GM12873 (cell line): ENCODE measurements at regions not wholly inside any gene's neighbourhood (a gene's known extent, or its start where the extent isn't known, plus 50 kb on each side); places are given as distances from the start of the nearest gene placed in this dataset.

Source experiments
- CTCF ChIP-seq: IDR thresholded peaks from 2 replicates; pipeline ENCODE4 v1.5.1; 2012; ENCODE audit warnings: low read depth, mild to moderate bottlenecking, moderate library complexity, low read length, control low read depth; ENCODE audit not compliant: insufficient read depth; ENCODE audit errors: missing control alignments

- TF ChIP-seq CTCF: no peak
Observed at GRCh38 chr14:76695263-76695920, 65.9 kb upstream of the VASH1 start.

GRCh38 chr14:76696361-76696760 is 64.9 kb upstream of the VASH1 start:
- no peak for TF ChIP-seq CTCF

- TF ChIP-seq CTCF: no peak
Observed at GRCh38 chr14:76696791-76697190, 64.5 kb upstream of the VASH1 start.

GRCh38 chr14:76697246-76697905 is 63.9 kb upstream of the VASH1 start:
- TF ChIP-seq CTCF: no peak

GRCh38 chr14:76698191-76698590 is 63.1 kb upstream of the VASH1 start:
- TF ChIP-seq CTCF: no peak

- no peak for TF ChIP-seq CTCF
Observed at GRCh38 chr14:76698631-76699030, 62.6 kb upstream of the VASH1 start.

- no peak for TF ChIP-seq CTCF
Observed at GRCh38 chr14:76699209-76699938, 61.9 kb upstream of the VASH1 start.
